Motor neuron (in vitro differentiated cells): ENCODE measurements at regions not wholly inside any gene's neighbourhood (a gene's known extent, or its start where the extent isn't known, plus 50 kb on each side); places are given as distances from the start of the nearest gene placed in this dataset.
"Not testable (repeated sequence)": the region's sequence is repeated elsewhere in the genome, so short reads cannot be mapped to it uniquely, and the experiment has no call there.

ENCODE experiments used
- ATAC-seq, 8 experiments: fragments of 200-7000 bp; cut with Tn5 transposase; replicated peaks in 6 of 8; 2 replicates each; pipeline ENCODE4 v1.8.0; 2021; ENCODE audit warnings: mild to moderate bottlenecking in 8 of 8, moderate library complexity in 8 of 8
- H3K27ac ChIP-seq, 2 donors: fragments of 250-450 bp; sonication (Bioruptor Pico); 2 replicates each; pipeline ENCODE4 v1.9.0; 2021; ENCODE audit warnings: antibody characterized with exemption in 2 of 2, mild to moderate bottlenecking in 2 of 2, moderate library complexity in 1 of 2
- H3K4me1 ChIP-seq, 2 donors: fragments of 250-450 bp; sonication (Bioruptor Pico); replicated peaks in 1 of 2; 2 replicates each; pipeline ENCODE4 v1.6.1; 2021; ENCODE audit warnings: antibody characterized with exemption in 2 of 2, mild to moderate bottlenecking in 2 of 2, moderate library complexity in 1 of 2
- H3K4me3 ChIP-seq, 5 donors: fragments of 250-450 bp; sonication (Bioruptor Pico); 2 replicates each; pipeline ENCODE4 v1.9.0; 2021; ENCODE audit warnings: antibody characterized with exemption in 5 of 5, mild to moderate bottlenecking in 5 of 5, moderate library complexity in 4 of 5
- WGBS, 10 experiments: fragments of 450-650 bp; shearing (Covaris generic); methylation state at CpG; one replicate each; pipeline ENCODE4 v1.0.0; 2022; 5-methylcytosine and 5-hydroxymethylcytosine counted together
- in situ Hi-C, 9 experiments: fragments of 400-800 bp; cut with MboI; loops; one replicate each; pipeline ENCODE4 v1.15.0; 2021; ENCODE audit warnings: low sequenced_read_pairs in 9 of 9, low pct_unique_long_range_greater_than_20kb in 2 of 9; ENCODE audit not compliant: unreplicated experiment in 9 of 9

DNA sequence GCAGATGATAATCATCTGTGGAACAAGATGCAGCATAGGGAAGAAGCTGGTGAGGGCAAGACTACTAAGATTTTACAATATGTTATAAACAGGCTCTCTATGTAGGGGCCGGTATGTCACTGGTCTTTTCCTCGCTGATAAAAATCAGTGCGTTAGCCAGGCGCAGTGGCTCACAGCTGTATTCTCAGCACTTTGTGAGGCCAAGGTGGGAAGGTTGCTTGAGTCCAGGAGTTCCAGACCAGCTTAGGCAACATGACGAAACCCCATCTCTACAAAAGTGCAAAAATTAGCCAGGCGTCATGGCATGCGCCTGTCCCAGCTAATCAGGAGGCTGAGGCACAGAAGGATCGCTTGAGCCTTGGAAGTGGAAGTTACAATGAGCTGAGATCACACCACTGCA lies 135.9 kb downstream of the TUSC1 start:
- no peaks in the 10 kb centered on the region for H3K4me1 ChIP-seq
- H3K27ac ChIP-seq, result no peak overlapping the region
- WGBS, 10 experiments, result 0 to 100% (median 87%) methylated on average over 1 to 7 of the region's 8 CpGs; no CpG with 5 or more reads in 1 of the 10 experiments
- no peak for ATAC-seq
- in situ Hi-C loops, result no loop called here
- H3K4me3 ChIP-seq, result no peak overlapping the region

DNA sequence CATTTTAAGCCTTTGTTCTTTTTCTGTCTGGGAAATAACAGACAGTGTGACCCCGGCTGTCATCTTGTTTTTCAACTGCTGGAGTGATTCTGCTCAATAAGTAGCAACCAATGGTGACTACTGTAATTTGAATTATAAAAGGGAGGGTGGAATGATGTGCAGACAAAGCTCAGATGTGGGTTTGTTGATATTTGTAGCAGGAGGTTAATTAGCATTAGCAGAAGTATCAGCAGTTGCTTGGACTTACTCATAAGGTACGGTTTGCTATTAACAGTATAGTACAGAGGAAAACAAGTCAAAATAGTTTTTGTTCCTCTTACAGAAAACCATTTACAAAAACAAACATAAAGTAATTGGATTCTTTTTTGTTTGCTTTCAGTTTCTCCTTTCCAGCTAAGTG lies 140.4 kb downstream of the TUSC1 start:
- H3K27ac ChIP-seq, result no peak overlapping the region
- no peak overlapping the region for H3K4me3 ChIP-seq
- ATAC-seq, result peak in 5 of 8 experiments; percentile 37 to 65 (median 50)
- no peaks in the 10 kb centered on the region for H3K4me1 ChIP-seq
- in situ Hi-C loops, result no loop called here
- WGBS, 10 experiments, result 0 to 90% (median 14%) methylated on average over 1 to 2 of the region's 2 CpGs; no CpG with 5 or more reads in 1 of the 10 experiments

DNA sequence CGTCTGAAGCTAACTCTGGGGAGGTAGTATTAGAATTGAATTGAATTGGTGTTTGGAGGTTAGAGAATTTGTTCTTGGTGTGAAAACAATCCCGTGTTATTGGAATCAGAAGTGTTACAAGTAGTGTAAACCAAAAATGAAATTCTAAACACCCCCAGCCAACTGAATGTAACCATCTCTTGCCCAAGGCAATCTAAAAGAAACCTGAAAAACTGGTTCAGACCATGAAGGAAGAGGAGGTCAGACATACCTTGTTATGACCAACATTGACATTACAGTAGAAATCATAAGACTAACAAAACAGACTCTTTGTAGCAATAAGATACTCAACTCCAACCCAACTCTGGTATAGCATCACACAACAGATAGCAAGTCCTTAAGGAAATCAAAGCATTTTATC lies 159.0 kb downstream of the TUSC1 start:
- no peak for ATAC-seq
- 0 to 100% (median 81%) methylated on average over 1 to 2 of the region's 2 CpGs; no CpG with 5 or more reads in 2 of the 10 experiments for whole genome bisulfite sequencing, 10 experiments
- Histone ChIP-seq H3K4me3 (no peak overlapping the region), H3K4me1 (no peaks in the 10 kb centered on the region), H3K27ac (no peak overlapping the region)
- in situ Hi-C loops, result no loop called here

GRCh38 chr9:25517701-25518100 lies 160.5 kb downstream of the TUSC1 start:
- no peak overlapping the region for H3K27ac ChIP-seq
- WGBS, 10 experiments, result 0 to 90% (median 17%) methylated on average over 1 to 2 of the region's 2 CpGs; no CpG with 5 or more reads in 3 of the 10 experiments
- no peak overlapping the region for H3K4me3 ChIP-seq
- ATAC-seq, result no peak
- in situ Hi-C loops, result no loop called here
- no peaks in the 10 kb centered on the region for H3K4me1 ChIP-seq

DNA sequence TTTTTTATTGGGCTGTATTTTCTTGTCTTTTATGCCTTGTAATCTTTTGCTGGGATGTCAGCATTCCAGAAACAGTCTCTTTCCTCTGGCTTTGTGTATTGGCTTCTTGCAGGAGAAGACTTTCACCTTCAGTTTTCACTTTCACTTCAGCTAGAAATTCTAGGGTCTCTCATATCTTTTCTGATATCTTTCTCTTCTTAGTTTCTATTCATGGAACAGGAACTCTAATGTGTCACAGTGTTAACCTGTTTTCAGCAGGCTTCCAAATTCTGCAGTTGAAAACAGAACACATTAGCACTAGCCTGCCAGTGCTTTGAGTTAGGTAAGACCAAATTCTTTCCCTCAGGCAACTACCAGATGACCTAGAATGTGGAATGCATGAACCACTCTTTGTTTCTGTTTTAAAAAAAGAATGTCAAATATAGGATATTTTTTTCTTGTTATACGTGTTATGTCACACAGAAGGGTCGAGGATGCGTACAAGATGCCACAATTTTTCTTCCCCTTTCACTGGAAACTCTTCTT lies 164.7 kb downstream of the TUSC1 start:
- in situ Hi-C loops, result no loop called here
- H3K27ac ChIP-seq, result no peak overlapping the region
- H3K4me3 ChIP-seq, result no peak overlapping the region
- ATAC-seq, result no peak
- H3K4me1 ChIP-seq, result no peaks in the 10 kb centered on the region
- 4 to 94% (median 71%) methylated on average over 2 to 3 of the region's 3 CpGs; no CpG with 5 or more reads in 2 of the 10 experiments for WGBS, 10 experiments

DNA sequence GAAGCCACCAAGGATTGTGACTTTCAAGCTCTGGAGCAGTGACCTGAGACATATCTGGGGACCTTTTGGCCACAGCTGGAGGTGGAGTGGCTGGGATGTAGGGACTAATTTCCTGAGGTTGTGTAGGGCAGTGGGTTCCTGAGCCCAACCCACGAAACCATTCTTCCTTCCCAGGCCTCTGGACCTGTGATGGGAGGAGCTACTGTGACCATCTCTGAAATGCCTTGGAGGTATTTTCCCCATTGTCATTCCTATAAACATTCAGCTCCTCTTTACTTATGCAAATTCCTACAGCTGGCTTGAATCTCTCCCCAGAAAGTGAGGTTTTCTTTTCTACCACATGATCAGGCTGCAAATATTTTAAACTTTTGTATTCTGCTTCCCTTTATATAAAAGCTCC lies 172.6 kb downstream of the TUSC1 start:
- in situ Hi-C loops, result no loop called here

GRCh38 chr9:25481372-25481771 lies 196.9 kb downstream of the TUSC1 start:
- H3K27ac ChIP-seq, result no peak overlapping the region
- in situ Hi-C loops, result no loop called here
- H3K4me1 ChIP-seq, result no peaks in the 10 kb centered on the region
- 0 to 71% (median 13%) methylated on average over 1 of the region's 1 CpG; no CpG with 5 or more reads in 4 of the 10 experiments for WGBS, 10 experiments
- ATAC-seq, result peak in 3 of 8 experiments; percentile 38 to 67 (median 62)
- H3K4me3 ChIP-seq, result no peak overlapping the region

More for the DNA sequence above, 172.6 kb downstream of the TUSC1 start:
- WGBS, 10 experiments, result 0 to 40% methylated on average over 1 of the region's 1 CpG; no CpG with 5 or more reads in 8 of the 10 experiments
- no peak overlapping the region for H3K27ac ChIP-seq
- no peaks in the 10 kb centered on the region for H3K4me1 ChIP-seq
- no peak for ATAC-seq
- H3K4me3 ChIP-seq, result no peak overlapping the region

DNA sequence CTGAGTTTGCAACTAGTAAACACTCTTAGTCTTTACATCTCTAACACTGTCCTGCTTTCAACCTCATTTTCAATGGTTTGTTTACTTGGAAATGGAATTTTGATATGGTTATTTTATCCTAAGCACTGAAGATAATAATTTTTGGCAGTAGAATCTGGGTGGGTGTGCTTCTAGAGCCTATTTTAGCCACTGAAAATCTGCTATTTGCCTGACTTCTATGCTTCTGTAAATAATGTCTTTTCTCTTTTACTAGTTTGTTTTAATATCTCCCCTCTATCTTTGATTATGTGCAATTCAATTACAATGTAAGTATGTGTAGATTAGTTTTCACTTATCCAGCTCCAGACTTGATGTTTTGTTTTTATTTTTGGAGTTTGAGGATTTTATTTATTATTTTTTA lies 197.5 kb downstream of the TUSC1 start:
- H3K4me1 ChIP-seq, result no peaks in the 10 kb centered on the region
- no peak overlapping the region for H3K27ac ChIP-seq
- in situ Hi-C loops, result no loop called here
- no peak overlapping the region for H3K4me3 ChIP-seq
- no peak for ATAC-seq

- H3K4me1 ChIP-seq, result no peaks in the 10 kb centered on the region
- H3K4me3 ChIP-seq, result no peak overlapping the region
- in situ Hi-C loops, result no loop called here
- ATAC-seq, result no peak
- H3K27ac ChIP-seq, result no peak overlapping the region
- 32 to 80% (median 51%) methylated on average over 1 to 2 of the region's 2 CpGs; no CpG with 5 or more reads in 7 of the 10 experiments for WGBS, 10 experiments
Observed at GRCh38 chr9:25472681-25473080, 205.6 kb downstream of the TUSC1 start.

DNA sequence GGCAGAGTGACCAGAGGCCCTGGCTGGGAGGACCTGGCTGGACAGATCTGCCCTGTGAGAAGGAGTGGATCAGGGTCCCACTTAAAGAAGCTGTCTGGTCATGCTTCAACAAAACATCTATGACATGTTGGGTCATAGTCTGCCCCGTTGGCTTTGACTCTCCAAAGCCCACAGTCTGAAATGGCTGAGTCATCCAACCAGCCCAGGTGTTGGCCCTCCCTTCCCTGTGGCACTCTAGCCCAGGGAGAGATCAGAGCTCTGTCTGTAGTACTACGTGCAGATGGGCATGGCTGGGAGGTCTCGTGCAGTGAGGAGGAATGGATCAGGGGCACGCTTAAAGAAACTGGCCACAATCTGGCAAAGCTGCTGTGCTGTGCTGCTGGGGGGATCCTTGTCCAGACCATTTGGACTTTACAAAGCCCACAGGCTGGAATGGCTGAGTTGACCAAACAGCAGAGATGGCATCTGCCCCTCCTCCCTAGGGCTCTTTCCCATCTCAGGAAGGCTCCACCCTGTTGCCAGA lies 206.1 kb downstream of the TUSC1 start:
- Histone ChIP-seq H3K4me3 (no peak overlapping the region), H3K27ac (no peak overlapping the region), H3K4me1 (no peaks in the 10 kb centered on the region)
- 17 to 90% (median 82%) methylated on average over 2 to 4 of the region's 4 CpGs; no CpG with 5 or more reads in 4 of the 10 experiments for WGBS, 10 experiments
- no peak for ATAC-seq
- in situ Hi-C loops, result no loop called here

DNA sequence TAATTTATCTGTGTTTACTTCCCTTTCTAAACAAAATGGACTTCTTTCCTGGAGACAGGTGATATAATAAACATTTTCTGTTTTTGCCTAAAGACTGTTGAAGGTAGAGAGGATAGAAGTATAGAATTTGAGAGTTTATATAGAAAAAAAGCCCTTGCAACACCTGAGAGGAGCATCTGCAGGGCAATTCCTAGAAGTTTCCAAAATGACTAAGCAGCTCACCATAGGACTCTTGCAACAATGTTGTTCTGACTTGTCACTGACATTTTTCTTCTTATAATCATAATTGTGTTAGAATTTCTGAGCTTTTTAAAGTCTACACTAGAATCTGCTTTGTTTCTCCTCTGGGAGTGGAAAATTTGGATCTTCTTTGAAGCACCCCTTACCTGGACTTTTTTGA lies 216.8 kb downstream of the TUSC1 start:
- in situ Hi-C loops, result no loop called here
- H3K4me1 ChIP-seq, result peaks cover 3 to 10% of the 10 kb centered on the region in 2 donors
- no peak overlapping the region for H3K27ac ChIP-seq
- ATAC-seq, result no peak
- no peak overlapping the region for H3K4me3 ChIP-seq

DNA sequence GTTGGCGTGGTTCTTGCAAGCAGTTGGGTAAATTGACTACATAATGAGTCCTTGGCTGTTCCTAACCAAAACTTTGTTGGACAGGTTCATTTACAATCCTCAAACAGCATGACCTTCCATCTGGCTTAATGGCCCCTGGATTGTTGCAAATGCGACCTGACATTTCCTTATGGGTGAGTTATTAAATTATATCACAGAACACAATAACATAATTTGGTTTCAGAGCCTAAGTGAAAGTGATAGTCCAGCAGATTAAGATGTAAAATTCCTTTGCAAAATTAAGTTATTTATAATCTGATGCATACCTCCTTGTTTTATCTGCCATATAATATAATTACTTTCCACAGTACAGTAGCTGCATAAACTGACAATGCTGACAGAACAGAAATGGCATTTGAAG lies 224.4 kb downstream of the TUSC1 start:
- no peak overlapping the region for H3K4me3 ChIP-seq
- H3K4me1 ChIP-seq, result peaks cover 3 to 6% of the 10 kb centered on the region in 2 donors
- in situ Hi-C loops, result no loop called here
- ATAC-seq, result no peak
- no peak overlapping the region for H3K27ac ChIP-seq
- 0 to 100% (median 73%) methylated on average over 1 to 2 of the region's 2 CpGs for WGBS, 10 experiments

GRCh38 chr9:25449503-25449902 lies 228.7 kb downstream of the TUSC1 start:
- WGBS, 10 experiments, result 7 to 100% (median 82%) methylated on average over 1 to 3 of the region's 3 CpGs
- Histone ChIP-seq H3K4me3 (no peak overlapping the region), H3K27ac (no peak overlapping the region), H3K4me1 (no peaks in the 10 kb centered on the region)
- no peak for ATAC-seq
- in situ Hi-C loops, result no loop called here

DNA sequence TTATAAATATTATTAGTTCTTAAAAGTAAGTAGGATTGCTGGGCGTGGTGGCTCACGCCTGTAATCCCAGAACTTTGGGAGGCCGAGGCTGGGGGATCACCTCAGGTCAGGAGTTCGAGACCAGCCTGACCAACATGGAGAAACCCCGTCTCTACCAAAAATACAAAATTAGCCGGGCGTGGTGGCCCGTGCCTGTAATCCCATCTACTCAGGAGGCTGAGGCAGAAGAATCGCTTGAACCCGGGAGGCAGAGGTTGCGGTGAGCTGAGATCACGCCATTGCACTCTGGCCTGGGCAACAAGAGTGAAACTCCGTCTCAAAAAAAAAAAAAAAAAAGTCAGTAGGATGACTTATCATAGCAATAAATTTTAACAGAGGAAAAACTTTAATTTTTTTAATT lies 232.5 kb downstream of the TUSC1 start:
- H3K4me3 ChIP-seq, H3K4me1 ChIP-seq, in situ Hi-C loops, ATAC-seq, H3K27ac ChIP-seq: not testable (repeated sequence)
- WGBS, 10 experiments, result 28 to 100% (median 90%) methylated on average over 4 to 7 of the region's 13 CpGs; no CpG with 5 or more reads in 2 of the 10 experiments
